H1 (cell line): ENCODE measurements at regions not wholly inside any gene's neighbourhood (a gene's known extent, or its start where the extent isn't known, plus 50 kb on each side); places are given as distances from the start of the nearest gene placed in this dataset.

Experiments used
- CBX5 ChIP-seq: fragments of 300-800, 300-1000 bp; sonication (generic); IDR thresholded peaks from 2 replicates; pipeline ENCODE4 v1.7.1; 2016; ENCODE audit warnings: antibody characterized with exemption, low read length, low read depth
- CEBPB ChIP-seq: IDR thresholded peaks from 2 replicates; pipeline ENCODE4 v1.6.1; 2012; ENCODE audit warnings: low read depth, low read length
- CHD2 ChIP-seq: IDR thresholded peaks from 2 replicates; pipeline ENCODE4 v1.6.1; 2012; ENCODE audit warnings: low read length, improper control_type of control experiment
- EP300 ChIP-seq, 2 experiments: IDR thresholded peaks; 1 replicate in 1 of 2; 2 replicates in 1 of 2; pipeline ENCODE4 v1.6.1; 2011 to 2012; ENCODE audit warnings: low read depth in 2 of 2, low read length in 2 of 2, mild to moderate bottlenecking in 2 of 2, borderline replicate concordance in 1 of 2, inconsistent platforms in 1 of 2, moderate library complexity in 1 of 2
- JUN ChIP-seq: IDR thresholded peaks from 2 replicates; pipeline ENCODE4 v1.6.1; 2011; ENCODE audit warnings: low read depth, mild to moderate bottlenecking, improper control_type of control experiment, low read length
- KDM4A ChIP-seq: IDR thresholded peaks from one replicate; pipeline ENCODE4 v1.7.1; 2012; ENCODE audit warnings: low read depth, mild to moderate bottlenecking, moderate library complexity, low read length, inconsistent platforms; ENCODE audit not compliant: severe bottlenecking
- KDM5A ChIP-seq: fragments of 200-600 bp; IDR thresholded peaks from 2 replicates; pipeline ENCODE4 v1.7.1; 2012; ENCODE audit warnings: mild to moderate bottlenecking, low read length, inconsistent platforms, mixed read lengths
- PHF8 ChIP-seq: fragments of 200-600 bp; sonication (generic); conservative IDR thresholded peaks from 2 replicates; pipeline ENCODE4 v1.7.1; 2012; ENCODE audit warnings: low read depth, mild to moderate bottlenecking, inconsistent platforms, low read length, moderate library complexity
- RBBP5 ChIP-seq: IDR thresholded peaks from 2 replicates; pipeline ENCODE4 v1.7.1; 2012; ENCODE audit warnings: low read depth, mild to moderate bottlenecking, inconsistent platforms, low read length, moderate library complexity, borderline replicate concordance
- RXRA ChIP-seq: IDR thresholded peaks from 2 replicates; pipeline ENCODE4 v1.6.1; 2011; ENCODE audit warnings: low read depth, mild to moderate bottlenecking, low read length, moderate library complexity; ENCODE audit not compliant: insufficient read depth
- SAP30 ChIP-seq: fragments of 300-600 bp; sonication (generic); IDR thresholded peaks from 2 replicates; pipeline ENCODE4 v1.7.1; 2012; ENCODE audit warnings: low read length, moderate library complexity, mild to moderate bottlenecking, inconsistent platforms; ENCODE audit not compliant: insufficient read depth, insufficient replicate concordance
- TAF7 ChIP-seq: optimal IDR thresholded peaks from 2 replicates; pipeline ENCODE3; 2011; ENCODE audit warnings: low read depth, mild to moderate bottlenecking, inconsistent platforms, low read length, moderate library complexity, borderline replicate concordance
- TCF12 ChIP-seq: IDR thresholded peaks from 2 replicates; pipeline ENCODE4 v1.6.1; 2011; ENCODE audit warnings: low read depth, mild to moderate bottlenecking, low read length
- YY1 ChIP-seq: IDR thresholded peaks from 2 replicates; pipeline ENCODE4 v1.6.1; 2011; ENCODE audit warnings: low read depth, mild to moderate bottlenecking, low read length
- ZNF274 ChIP-seq: IDR thresholded peaks from 2 replicates; pipeline ENCODE4 v1.7.0; 2012; ENCODE audit warnings: low read length, borderline replicate concordance; ENCODE audit errors: extremely low read depth
- TF ChIP-seq, protein P1 (sequence below): IDR thresholded peaks from 2 replicates; pipeline ENCODE4 v1.6.1; 2011; ENCODE audit warnings: low read depth, mild to moderate bottlenecking, low read length; ENCODE audit not compliant: insufficient read depth
- TF ChIP-seq, protein P2 (sequence below), 3 experiments: IDR thresholded peaks; 1 replicate in 2 of 3; 2 replicates in 1 of 3; pipeline versions ENCODE4 v1.5.1 to v1.6.1; 2011; ENCODE audit warnings: low read length in 3 of 3, mild to moderate bottlenecking in 3 of 3, inconsistent platforms in 2 of 3, low read depth in 1 of 3, moderate library complexity in 1 of 3; ENCODE audit not compliant: insufficient read depth in 1 of 3; ENCODE audit errors: control extremely low read depth in 1 of 3
- TF ChIP-seq, protein P3 (sequence below): IDR thresholded peaks from 2 replicates; pipeline ENCODE4 v1.6.1; 2012; ENCODE audit warnings: inconsistent platforms
- TF ChIP-seq, protein P4 (sequence below): IDR thresholded peaks from 2 replicates; pipeline ENCODE4 v1.6.1; 2011; ENCODE audit warnings: low read length, improper control_type of control experiment

DNA sequence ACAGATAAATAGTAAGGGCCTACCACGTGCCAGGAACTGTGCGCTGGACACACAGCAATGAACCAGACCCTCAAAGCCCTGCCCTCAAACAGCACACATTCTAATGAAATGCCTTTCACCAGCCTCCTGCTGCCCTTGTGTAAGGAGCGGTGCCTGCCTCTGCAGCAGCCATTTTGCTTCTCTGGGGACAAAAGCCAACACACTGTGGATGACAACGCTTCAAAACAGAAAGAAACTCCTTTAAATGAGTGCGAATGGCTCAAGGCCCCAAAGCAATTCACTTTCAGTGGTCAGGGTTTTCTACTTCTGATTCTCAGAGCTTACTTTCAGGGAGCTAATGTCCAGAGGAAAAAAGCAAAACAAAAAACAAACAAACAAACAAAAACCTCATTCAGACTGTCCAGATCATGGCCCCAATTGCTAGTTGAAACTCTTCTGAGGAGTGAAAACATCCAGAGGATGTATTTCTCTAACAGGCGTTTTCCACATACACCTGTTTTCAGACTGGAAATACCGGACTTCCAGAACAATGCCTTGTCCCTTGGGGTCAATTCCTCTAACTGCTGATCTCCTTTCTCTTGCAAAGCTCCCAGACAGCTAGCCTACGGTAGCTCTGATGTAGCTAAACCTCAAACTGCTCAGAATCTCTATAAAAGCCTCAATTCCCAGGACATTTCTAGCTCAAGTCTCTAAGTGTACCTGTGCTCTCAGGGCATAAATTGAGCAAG, 323.3 kb upstream of the ZNF521 start (continued):
- TF ChIP-seq KDM4A (no peak), TAF7 (no peak), SAP30 (no peak), CEBPB (0 out of 2 replicates have a peak, but pooled peaks have one; percentile 33), TCF12 (peak; percentile 100), PHF8 (no peak), KDM5A (no peak), RXRA (no peak), ZNF274 (no peak), EP300 (IDR thresholded peaks at IDR 0.05; ENCODE audit: borderline replicate concordance in 1 of 2, low read depth in 2 of 2, low read length in 2 of 2) (peak in 1 of 2 experiments; percentile 97; a peak in 1 of 3 replicates), YY1 (peak; percentile 90), JUN (no peak), CHD2 (peak; percentile 63; the same call in 1 of the 2 replicates), CBX5 (no peak), RBBP5 (peak; percentile 98)
- TF ChIP-seq, protein P1, sequence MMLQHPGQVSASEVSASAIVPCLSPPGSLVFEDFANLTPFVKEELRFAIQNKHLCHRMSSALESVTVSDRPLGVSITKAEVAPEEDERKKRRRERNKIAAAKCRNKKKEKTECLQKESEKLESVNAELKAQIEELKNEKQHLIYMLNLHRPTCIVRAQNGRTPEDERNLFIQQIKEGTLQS: no peak
- TF ChIP-seq, protein P2, sequence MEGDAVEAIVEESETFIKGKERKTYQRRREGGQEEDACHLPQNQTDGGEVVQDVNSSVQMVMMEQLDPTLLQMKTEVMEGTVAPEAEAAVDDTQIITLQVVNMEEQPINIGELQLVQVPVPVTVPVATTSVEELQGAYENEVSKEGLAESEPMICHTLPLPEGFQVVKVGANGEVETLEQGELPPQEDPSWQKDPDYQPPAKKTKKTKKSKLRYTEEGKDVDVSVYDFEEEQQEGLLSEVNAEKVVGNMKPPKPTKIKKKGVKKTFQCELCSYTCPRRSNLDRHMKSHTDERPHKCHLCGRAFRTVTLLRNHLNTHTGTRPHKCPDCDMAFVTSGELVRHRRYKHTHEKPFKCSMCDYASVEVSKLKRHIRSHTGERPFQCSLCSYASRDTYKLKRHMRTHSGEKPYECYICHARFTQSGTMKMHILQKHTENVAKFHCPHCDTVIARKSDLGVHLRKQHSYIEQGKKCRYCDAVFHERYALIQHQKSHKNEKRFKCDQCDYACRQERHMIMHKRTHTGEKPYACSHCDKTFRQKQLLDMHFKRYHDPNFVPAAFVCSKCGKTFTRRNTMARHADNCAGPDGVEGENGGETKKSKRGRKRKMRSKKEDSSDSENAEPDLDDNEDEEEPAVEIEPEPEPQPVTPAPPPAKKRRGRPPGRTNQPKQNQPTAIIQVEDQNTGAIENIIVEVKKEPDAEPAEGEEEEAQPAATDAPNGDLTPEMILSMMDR (IDR thresholded peaks at IDR 0.05; ENCODE audit: control extremely low read depth in 1 of 3, insufficient read depth in 1 of 3, low read depth in 1 of 3, low read length in 3 of 3): no peak
- TF ChIP-seq, protein P3, sequence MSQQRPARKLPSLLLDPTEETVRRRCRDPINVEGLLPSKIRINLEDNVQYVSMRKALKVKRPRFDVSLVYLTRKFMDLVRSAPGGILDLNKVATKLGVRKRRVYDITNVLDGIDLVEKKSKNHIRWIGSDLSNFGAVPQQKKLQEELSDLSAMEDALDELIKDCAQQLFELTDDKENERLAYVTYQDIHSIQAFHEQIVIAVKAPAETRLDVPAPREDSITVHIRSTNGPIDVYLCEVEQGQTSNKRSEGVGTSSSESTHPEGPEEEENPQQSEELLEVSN: no peak
- TF ChIP-seq, protein P4, sequence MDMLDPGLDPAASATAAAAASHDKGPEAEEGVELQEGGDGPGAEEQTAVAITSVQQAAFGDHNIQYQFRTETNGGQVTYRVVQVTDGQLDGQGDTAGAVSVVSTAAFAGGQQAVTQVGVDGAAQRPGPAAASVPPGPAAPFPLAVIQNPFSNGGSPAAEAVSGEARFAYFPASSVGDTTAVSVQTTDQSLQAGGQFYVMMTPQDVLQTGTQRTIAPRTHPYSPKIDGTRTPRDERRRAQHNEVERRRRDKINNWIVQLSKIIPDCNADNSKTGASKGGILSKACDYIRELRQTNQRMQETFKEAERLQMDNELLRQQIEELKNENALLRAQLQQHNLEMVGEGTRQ: no peak; the same call in 1 of the 2 replicates
